H1 (cell line): ENCODE measurements at regions not wholly inside any gene's neighbourhood (a gene's known extent, or its start where the extent isn't known, plus 50 kb on each side); places are given as distances from the start of the nearest gene placed in this dataset.

Experiments
- CTCF ChIA-PET: fragments of 300-600 bp; sonication (Branson Sonifier 250); formaldehyde crosslinking; loops from one replicate; lab custom pipeline; 2021; ENCODE audit not compliant: partially characterized antibody; lab: Charles Lee
- POLR2A ChIA-PET: fragments of 300-600 bp; sonication (Branson Sonifier 250); formaldehyde crosslinking; loops from one replicate; lab custom pipeline; 2021; ENCODE audit warnings: inconsistent platforms; ENCODE audit not compliant: partially characterized antibody; lab: Charles Lee
- DNase-seq, 2 experiments: peaks; one replicate each; pipeline versions ENCODE4 v3.0.0 to v3.0.0-alpha.2; 2010 to 2022; ENCODE audit warnings: low spot score in 2 of 2, low read depth in 1 of 2, mixed read lengths in 1 of 2
- FAIRE-seq: peaks from 2 replicates; lab custom pipeline; 2011; peaks lifted over from hg19 to GRCh38; lab: Jason Lieb, UNC
- H2AFZ ChIP-seq: 2 replicates; pipeline ENCODE4 v1.8.1; 2012; ENCODE audit warnings: low read length, inconsistent platforms
- H2AK5ac ChIP-seq: 2 replicates; pipeline ENCODE4 v1.6.1; 2013; ENCODE audit warnings: low read depth, low read length
- H2BK120ac ChIP-seq: replicated peaks from 2 replicates; pipeline ENCODE3; 2013; ENCODE audit warnings: low read depth, low read length, inconsistent platforms
- H2BK12ac ChIP-seq: 2 replicates; pipeline ENCODE4 v1.6.1; 2013; ENCODE audit warnings: low read depth, low read length
- H2BK15ac ChIP-seq: 2 replicates; pipeline ENCODE4 v1.6.1; 2013; ENCODE audit warnings: low read length
- H2BK20ac ChIP-seq: 2 replicates; pipeline ENCODE4 v1.6.1; 2013; ENCODE audit warnings: low read length
- H2BK5ac ChIP-seq: 2 replicates; pipeline ENCODE4 v1.6.1; 2013; ENCODE audit warnings: low read depth, low read length
- H3K14ac ChIP-seq: 2 replicates; pipeline ENCODE4 v1.6.1; 2013; ENCODE audit warnings: inconsistent platforms; ENCODE audit not compliant: insufficient read length
- H3K18ac ChIP-seq: 2 replicates; pipeline ENCODE4 v1.6.1; 2013; ENCODE audit warnings: low read length; ENCODE audit errors: extremely low read depth
- H3K23ac ChIP-seq: 2 replicates; pipeline ENCODE4 v1.6.1; 2013; ENCODE audit warnings: inconsistent platforms; ENCODE audit not compliant: insufficient read length
- H3K23me2 ChIP-seq: 2 replicates; pipeline ENCODE4 v1.6.1; 2013; ENCODE audit warnings: low read depth, low read length
- H3K27ac ChIP-seq: 2 replicates; pipeline ENCODE4 v1.6.1; 2011; ENCODE audit warnings: low read depth, low read length, inconsistent platforms
- H3K27me3 ChIP-seq, 4 experiments: replicated peaks in 1 of 4; 1 replicate in 1 of 4; 2 replicates in 3 of 4; pipeline versions ENCODE4 v1.6.1 to v1.8.1; 2011 to 2013; ENCODE audit warnings: low read length in 3 of 4, mild to moderate bottlenecking in 3 of 4, inconsistent platforms in 2 of 4, mixed read lengths in 2 of 4, moderate library complexity in 1 of 4; ENCODE audit not compliant: control insufficient read depth in 3 of 4, insufficient read depth in 3 of 4; ENCODE audit errors: extremely low read depth in 1 of 4
- H3K36me3 ChIP-seq, 4 experiments: 2 replicates each; pipeline versions ENCODE4 v1.6.1 to v1.8.1; 2011 to 2013; ENCODE audit warnings: mild to moderate bottlenecking in 4 of 4, low read length in 3 of 4, moderate library complexity in 2 of 4, control low read depth in 1 of 4, inconsistent platforms in 1 of 4; ENCODE audit not compliant: insufficient read depth in 4 of 4, control insufficient read depth in 2 of 4
- H3K4ac ChIP-seq: replicated peaks from 2 replicates; pipeline ENCODE3; 2013; ENCODE audit warnings: low read length, low read depth, mixed read lengths, inconsistent platforms; ENCODE audit not compliant: insufficient read length
- H3K4me1 ChIP-seq, 4 experiments: replicated peaks in 1 of 4; 1 replicate in 1 of 4; 2 replicates in 3 of 4; pipeline versions ENCODE4 v1.6.1 to v1.8.1; 2011 to 2013; ENCODE audit warnings: low read length in 3 of 4, inconsistent platforms in 2 of 4, mixed read lengths in 1 of 4; ENCODE audit not compliant: insufficient read depth in 4 of 4, control insufficient read depth in 3 of 4
- H3K4me2 ChIP-seq, 2 experiments: 2 replicates each; pipeline versions ENCODE4 v1.6.1 to v1.8.1; 2011 to 2013; ENCODE audit warnings: low read depth in 2 of 2, low read length in 2 of 2, control low read depth in 1 of 2, inconsistent platforms in 1 of 2, mild to moderate bottlenecking in 1 of 2; ENCODE audit not compliant: insufficient read depth in 1 of 2
- H3K4me3 ChIP-seq, 4 experiments: fragments of 200-600, 300-600 bp in 1 of 4; sonication (generic), shearing (Covaris generic), sonication (Bioruptor Twin) in 1 of 4; 2 replicates each; pipeline versions ENCODE4 v1.5.1 to v1.8.1; 2011 to 2016; ENCODE audit warnings: low read length in 4 of 4, low read depth in 3 of 4, control low read depth in 2 of 4, inconsistent platforms in 2 of 4, mild to moderate bottlenecking in 2 of 4, mixed read lengths in 1 of 4, moderate library complexity in 1 of 4; ENCODE audit not compliant: insufficient read depth in 2 of 4; ENCODE audit errors: extremely low read depth in 1 of 4
- H3K56ac ChIP-seq: replicated peaks from 2 replicates; pipeline ENCODE3; 2013; ENCODE audit warnings: low read depth, mild to moderate bottlenecking, mixed read lengths, low read length, inconsistent platforms; ENCODE audit not compliant: insufficient read length
- H3K79me1 ChIP-seq: 2 replicates; pipeline ENCODE4 v1.6.1; 2013; ENCODE audit warnings: low read depth, low read length, control low read depth
- H3K79me2 ChIP-seq, 2 experiments: 2 replicates each; pipeline versions ENCODE4 v1.6.1 to v1.8.1; 2012 to 2013; ENCODE audit warnings: low read length in 2 of 2, mild to moderate bottlenecking in 2 of 2, inconsistent platforms in 1 of 2; ENCODE audit not compliant: insufficient read depth in 2 of 2, control insufficient read depth in 1 of 2
- H3K9ac ChIP-seq, 4 experiments: replicated peaks in 1 of 4; 1 replicate in 1 of 4; 2 replicates in 3 of 4; pipeline versions ENCODE4 v1.6.1 to v1.8.1; 2011 to 2013; ENCODE audit warnings: low read depth in 3 of 4, low read length in 3 of 4, control low read depth in 2 of 4, mild to moderate bottlenecking in 2 of 4, moderate library complexity in 2 of 4, inconsistent platforms in 1 of 4; ENCODE audit errors: extremely low read depth in 1 of 4
- H3K9me3 ChIP-seq, 2 experiments: 2 replicates each; pipeline versions ENCODE4 v1.6.1 to v1.8.1; 2012 to 2013; ENCODE audit warnings: mild to moderate bottlenecking in 2 of 2, moderate library complexity in 2 of 2, control low read depth in 1 of 2, inconsistent platforms in 1 of 2, low read depth in 1 of 2, low read length in 1 of 2, mixed read lengths in 1 of 2; ENCODE audit not compliant: insufficient read depth in 2 of 2
- H4K20me1 ChIP-seq, 2 experiments: replicated peaks in 1 of 2; 2 replicates each; pipeline versions ENCODE3 to v1.8.1; 2011 to 2013; ENCODE audit warnings: inconsistent platforms in 2 of 2, low read length in 2 of 2, mild to moderate bottlenecking in 1 of 2; ENCODE audit not compliant: insufficient read depth in 2 of 2, control insufficient read depth in 1 of 2
- H4K5ac ChIP-seq: 2 replicates; pipeline ENCODE4 v1.6.1; 2013; ENCODE audit warnings: low read length, low read depth, mixed read lengths, inconsistent platforms; ENCODE audit not compliant: insufficient read length
- H4K8ac ChIP-seq: 2 replicates; pipeline ENCODE4 v1.8.0; 2013; ENCODE audit warnings: mild to moderate bottlenecking, moderate library complexity, low read length, inconsistent platforms; ENCODE audit not compliant: insufficient read depth; ENCODE audit errors: extremely low read depth
- H4K91ac ChIP-seq: replicated peaks from 2 replicates; pipeline ENCODE3; 2013; ENCODE audit warnings: low read length, mixed read lengths, inconsistent platforms; ENCODE audit not compliant: insufficient read length
- CBX5 ChIP-seq: fragments of 300-800, 300-1000 bp; sonication (generic); IDR thresholded peaks from 2 replicates; pipeline ENCODE4 v1.7.1; 2016; ENCODE audit warnings: antibody characterized with exemption, low read length, low read depth
- CBX8 ChIP-seq: fragments of 300-800, 300-1000 bp; sonication (generic); IDR thresholded peaks from 2 replicates; pipeline ENCODE4 v1.7.1; 2016; ENCODE audit warnings: low read depth, low read length, borderline replicate concordance
- CHD2 ChIP-seq: IDR thresholded peaks from 2 replicates; pipeline ENCODE4 v1.6.1; 2012; ENCODE audit warnings: low read length, improper control_type of control experiment
- E2F6 ChIP-seq: IDR thresholded peaks from 2 replicates; pipeline ENCODE4 v1.6.1; 2012; ENCODE audit warnings: inconsistent platforms
- EGR1 ChIP-seq: IDR thresholded peaks from 2 replicates; pipeline ENCODE4 v1.6.1; 2011; ENCODE audit warnings: low read depth, low read length, borderline replicate concordance
- FOSL1 ChIP-seq: IDR thresholded peaks from 2 replicates; pipeline ENCODE4 v1.6.1; 2011; ENCODE audit warnings: mild to moderate bottlenecking, low read depth, low read length, moderate library complexity; ENCODE audit not compliant: insufficient read depth
- GABPA ChIP-seq: IDR thresholded peaks from 2 replicates; pipeline ENCODE4 v1.6.1; 2011; ENCODE audit warnings: mild to moderate bottlenecking, low read length, moderate library complexity, borderline replicate concordance; ENCODE audit not compliant: insufficient read depth
- GTF2F1 ChIP-seq: IDR thresholded peaks from 2 replicates; pipeline ENCODE4 v1.6.1; 2012; ENCODE audit warnings: low read depth, low read length, improper control_type of control experiment, borderline replicate concordance
- HDAC2 ChIP-seq, 2 experiments: fragments of 300-600 bp in 1 of 2; sonication (generic) in 1 of 2; IDR thresholded peaks; 2 replicates each; pipeline ENCODE4 v1.6.1; 2011 to 2012; ENCODE audit warnings: low read depth in 2 of 2, low read length in 2 of 2, mild to moderate bottlenecking in 2 of 2, moderate library complexity in 2 of 2, borderline replicate concordance in 1 of 2, inconsistent platforms in 1 of 2
- HDAC6 ChIP-seq: IDR thresholded peaks from one replicate; pipeline ENCODE4 v1.7.1; 2012; ENCODE audit warnings: low read depth, mild to moderate bottlenecking, inconsistent platforms, low read length, moderate library complexity
- JUN ChIP-seq: IDR thresholded peaks from 2 replicates; pipeline ENCODE4 v1.6.1; 2011; ENCODE audit warnings: low read depth, mild to moderate bottlenecking, improper control_type of control experiment, low read length
- KDM4A ChIP-seq: IDR thresholded peaks from one replicate; pipeline ENCODE4 v1.7.1; 2012; ENCODE audit warnings: low read depth, mild to moderate bottlenecking, moderate library complexity, low read length, inconsistent platforms; ENCODE audit not compliant: severe bottlenecking
- POU5F1 ChIP-seq: IDR thresholded peaks from 2 replicates; pipeline ENCODE4 v1.6.1; 2011; ENCODE audit warnings: low read depth, mild to moderate bottlenecking, low read length, moderate library complexity
- SP1 ChIP-seq: IDR thresholded peaks from 2 replicates; pipeline ENCODE4 v1.6.1; 2011; ENCODE audit warnings: low read depth, low read length
- SP2 ChIP-seq: IDR thresholded peaks from 2 replicates; pipeline ENCODE4 v1.6.1; 2012; ENCODE audit warnings: mild to moderate bottlenecking, low read length, inconsistent platforms
- WGBS, 2 experiments: shearing (Covaris generic) in 1 of 2; methylation state at CpG; one replicate each; pipeline versions ENCODE4 v1.1.6 to v1.1.7; 2013 to 2015; ENCODE audit warnings: low lambda C conversion rate in 2 of 2, mixed read lengths in 2 of 2, inconsistent platforms in 1 of 2, low coverage in 1 of 2, missing lambda C conversion rate in 1 of 2; ENCODE audit not compliant: insufficient replicate concordance in 2 of 2, insufficient coverage in 1 of 2, insufficient read length in 1 of 2; ENCODE audit errors: extremely low coverage in 1 of 2, missing lambda C conversion rate in 1 of 2; 5-methylcytosine and 5-hydroxymethylcytosine counted together

- Histone ChIP-seq H3K14ac (no peak overlapping the region), H3K4me2 (no peak overlapping the region), H2BK20ac (no peak overlapping the region), H2AK5ac (no peak overlapping the region), H3K79me2 (no peaks in the 10 kb centered on the region), H3K9ac (no peak overlapping the region), H3K23me2 (no peaks in the 10 kb centered on the region), H3K27ac (no peak overlapping the region), H2BK15ac (no peak overlapping the region), H4K20me1 (no peaks in the 10 kb centered on the region), H3K56ac (no peak overlapping the region), H4K8ac (no peak overlapping the region), H2AFZ (no peak overlapping the region), H3K23ac (no peak overlapping the region), H3K79me1 (no peaks in the 10 kb centered on the region), H3K4me3 (no peak overlapping the region), H2BK5ac (no peak overlapping the region), H2BK12ac (no peak overlapping the region), H3K4ac (no peak overlapping the region), H4K5ac (no peak overlapping the region), H3K4me1 (peaks cover 0 to 9% (median 2%) of the 10 kb centered on the region in 4 experiments; a peak in 4 of 7 replicates), H4K91ac (no peak overlapping the region), H2BK120ac (no peak overlapping the region), H3K9me3 (no peaks in the 10 kb centered on the region), H3K36me3 (no peaks in the 10 kb centered on the region), H3K18ac (no peak overlapping the region), H3K27me3 (no peaks in the 10 kb centered on the region)
- CTCF ChIA-PET, result no interaction called here
- POLR2A ChIA-PET, result no interaction called here
- DNase-seq (no peak), FAIRE-seq (no peak)
- WGBS, 2 experiments, result 83% methylated on average over 1 of the region's 1 CpG; no CpG with 5 or more reads in 1 of the 2 experiments
- TF ChIP-seq HDAC2 (IDR thresholded peaks at IDR 0.05; ENCODE audit: borderline replicate concordance in 1 of 2, low read depth in 2 of 2, low read length in 2 of 2) (no peak), EGR1 (no peak), E2F6 (no peak), KDM4A (no peak), POU5F1 (no peak), JUN (no peak), SP1 (no peak), CHD2 (no peak), HDAC6 (no peak), SP2 (no peak), CBX5 (no peak), CBX8 (no peak), GTF2F1 (no peak), FOSL1 (no peak), GABPA (no peak)
These were observed 96.1 kb downstream of the DRD1 start for GRCh38 chr5:175347931-175348330.
